ENCODE measurements at regions not wholly inside any gene's neighbourhood (a gene's known extent, or its start where the extent isn't known, plus 50 kb on each side); places are given as distances from the start of the nearest gene placed in this dataset.

DNA sequence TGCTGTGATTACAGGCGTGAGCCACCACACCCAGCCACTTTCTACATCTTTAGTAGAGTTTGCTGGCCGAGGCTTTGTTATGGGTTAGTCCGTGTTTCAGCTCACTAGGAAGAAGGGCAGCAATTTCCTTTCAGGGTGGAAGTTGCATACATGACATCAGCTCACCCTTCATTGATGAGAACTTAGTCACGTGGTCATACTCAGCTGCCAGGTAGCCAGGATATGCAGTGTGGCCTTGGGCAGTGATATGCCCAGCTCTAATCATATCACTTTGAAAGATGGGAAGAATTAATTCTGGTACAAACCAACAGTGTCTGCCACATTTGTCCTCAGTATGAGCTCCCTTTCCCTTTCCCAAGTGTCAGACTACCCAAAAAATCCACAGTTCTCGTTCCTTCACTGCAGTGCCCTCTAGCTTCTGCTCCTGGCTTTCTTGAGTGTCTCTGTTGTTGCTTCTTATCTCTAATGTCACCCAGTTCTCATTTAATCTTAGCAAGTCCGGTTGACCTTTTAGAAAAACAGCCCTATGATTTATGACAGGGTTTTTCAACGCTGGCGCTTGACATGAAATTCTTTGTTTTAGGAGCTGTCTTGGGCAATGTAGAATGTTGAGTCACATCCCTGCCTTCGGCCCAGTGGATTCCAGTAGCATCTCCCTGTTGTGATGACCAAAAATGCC is 108.7 kb upstream of the ITGB1 start:
- no peak for DNase-seq

GRCh38 chr10:33065111-33065510 is 107.1 kb upstream of the ITGB1 start:
- no peak for DNase-seq

DNA sequence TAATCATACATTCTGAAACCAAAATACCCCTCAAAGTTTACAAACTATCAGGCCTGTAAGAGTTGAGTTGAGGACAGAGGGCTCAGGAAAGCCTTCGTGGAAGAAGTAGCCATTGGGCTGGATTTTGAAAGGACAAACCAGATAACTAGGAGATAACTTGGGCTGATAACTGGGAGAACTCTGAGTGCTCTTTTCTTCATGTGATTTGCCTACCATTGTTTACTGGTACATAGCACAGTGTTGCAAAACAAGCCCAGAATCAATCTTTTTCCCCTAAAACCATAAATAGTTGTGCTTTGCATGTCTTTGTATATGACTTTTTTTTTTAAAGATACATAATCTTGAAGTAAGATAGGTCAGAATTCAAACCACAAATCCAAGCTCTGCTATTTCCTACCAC is 106.7 kb upstream of the ITGB1 start:
- no peak for DNase-seq

- DNase-seq: no peak
These were observed 99.6 kb upstream of the ITGB1 start for GRCh38 chr10:33057620-33058019.

DNA sequence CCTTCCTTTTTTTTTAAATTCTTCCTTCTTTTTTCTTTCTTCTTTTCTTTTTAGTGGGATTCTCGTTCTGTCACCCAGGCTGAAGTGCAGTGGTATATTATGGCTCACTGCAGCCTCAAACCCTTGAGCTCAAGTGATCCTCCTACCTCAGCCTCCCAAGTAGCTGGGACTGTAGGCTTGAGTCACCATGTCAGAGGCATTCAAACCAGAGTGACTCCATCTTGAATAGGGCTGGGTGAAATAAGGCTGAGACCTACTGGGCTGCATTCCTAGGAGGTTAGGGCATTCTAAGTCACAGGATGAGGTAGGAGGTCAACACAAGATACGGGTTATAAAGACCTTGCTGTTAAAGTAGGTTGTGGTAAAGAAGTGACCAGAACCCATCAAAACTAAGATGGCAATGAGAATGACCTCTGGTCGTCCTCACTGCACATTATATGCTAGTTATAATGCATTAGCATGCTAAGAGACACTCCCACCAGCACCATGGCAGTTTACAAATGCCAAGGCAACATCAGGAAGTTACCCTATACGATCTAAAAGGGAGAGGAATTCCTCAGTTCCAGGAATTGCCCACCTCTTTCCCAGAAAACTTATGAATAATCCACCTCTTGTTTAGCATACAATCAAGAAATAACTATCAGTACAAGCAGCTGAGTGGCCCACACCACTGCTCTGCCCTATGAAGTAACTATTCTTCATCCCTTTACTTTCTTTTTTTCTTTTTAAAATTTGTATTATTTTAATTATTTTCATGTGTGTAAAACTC is 99.0 kb upstream of the ITGB1 start:
- DNase-seq: no peak

- DNase-seq: no peak
These were observed 97.6 kb upstream of the ITGB1 start for GRCh38 chr10:33055625-33056024.

- no peak for DNase-seq
These were observed 95.1 kb upstream of the ITGB1 start for GRCh38 chr10:33052915-33053810.

- no peak for DNase-seq
These were observed 94.3 kb upstream of the ITGB1 start for GRCh38 chr10:33052263-33052875.

- peak; percentile 26 for DNase-seq
These were observed 92.2 kb upstream of the ITGB1 start for GRCh38 chr10:33049963-33050920.

- DNase-seq: no peak
These were observed 90.2 kb upstream of the ITGB1 start for GRCh38 chr10:33048223-33048622.

- no peak for DNase-seq
These were observed 89.6 kb upstream of the ITGB1 start for GRCh38 chr10:33047655-33048054.

- DNase-seq: no peak
These were observed 88.8 kb upstream of the ITGB1 start for GRCh38 chr10:33046792-33047191.

- no peak for DNase-seq
These were observed 87.4 kb upstream of the ITGB1 start for GRCh38 chr10:33045421-33045820.

- DNase-seq: no peak
These were observed 84.5 kb upstream of the ITGB1 start for GRCh38 chr10:33042565-33042964.

GRCh38 chr10:33041783-33042437 is 83.9 kb upstream of the ITGB1 start:
- no peak for DNase-seq

DNA sequence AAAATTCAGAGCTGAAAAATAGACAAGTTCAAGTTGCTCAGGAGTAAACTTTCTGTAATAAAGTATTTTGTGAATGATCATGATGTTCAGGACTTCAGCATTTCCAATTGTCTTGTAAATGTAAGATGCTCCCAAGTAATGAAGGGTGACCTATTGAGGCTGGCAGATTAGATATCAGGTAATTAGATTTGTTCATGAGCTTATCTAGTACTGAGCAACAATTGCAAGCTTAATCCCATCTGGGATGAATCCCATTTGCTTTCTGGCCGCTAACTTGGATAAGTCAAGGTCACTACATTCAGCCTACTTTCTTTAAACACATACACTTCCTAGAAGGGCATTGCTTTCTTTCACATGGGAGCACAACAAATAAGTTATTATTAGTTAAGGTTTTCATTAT is 82.4 kb upstream of the ITGB1 start:
- DNase-seq: no peak

DNA sequence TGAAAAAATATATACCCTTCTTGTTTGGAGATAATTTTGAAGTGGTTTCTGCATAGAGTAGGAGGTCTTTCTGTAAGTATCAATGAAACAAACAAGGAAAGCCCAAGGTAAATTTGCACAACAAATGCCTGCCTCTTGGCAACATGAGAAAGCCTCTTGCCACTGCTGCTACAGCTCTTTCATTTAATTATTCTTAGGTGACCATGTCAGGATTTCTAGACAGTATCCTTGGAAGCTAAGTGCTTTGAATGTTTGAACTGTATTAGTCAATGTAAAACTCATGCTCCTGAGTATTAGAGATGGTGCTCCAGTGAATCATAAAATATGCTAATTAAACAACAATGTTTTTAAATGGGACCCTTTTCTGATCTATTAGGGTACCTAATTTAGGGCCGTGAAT is 81.2 kb upstream of the ITGB1 start:
- no peak for DNase-seq

DNA sequence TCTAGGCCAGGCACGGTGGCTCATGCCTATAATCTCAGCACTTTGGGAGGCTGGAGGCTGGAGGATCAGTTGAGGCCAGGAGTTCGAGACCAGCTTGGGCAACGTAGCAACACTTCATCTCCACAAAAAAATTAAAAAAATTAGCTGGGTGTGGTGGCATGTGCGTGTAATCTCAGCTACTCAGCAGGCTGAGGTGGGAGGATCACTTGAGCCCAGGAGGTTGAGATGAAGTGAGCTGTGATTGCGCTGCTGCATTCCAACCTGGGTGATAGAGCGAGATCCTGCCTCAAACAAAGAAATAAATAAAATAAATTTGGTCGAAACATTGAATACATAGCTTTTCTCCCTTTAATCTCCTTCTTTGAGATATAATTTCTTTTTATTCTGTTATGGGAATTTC is 80.6 kb upstream of the ITGB1 start:
- no peak for DNase-seq

GRCh38 chr10:33037726-33038125 is 79.7 kb upstream of the ITGB1 start:
- DNase-seq: no peak

- DNase-seq: no peak
These were observed 78.6 kb upstream of the ITGB1 start for GRCh38 chr10:33036670-33037069.

DNA sequence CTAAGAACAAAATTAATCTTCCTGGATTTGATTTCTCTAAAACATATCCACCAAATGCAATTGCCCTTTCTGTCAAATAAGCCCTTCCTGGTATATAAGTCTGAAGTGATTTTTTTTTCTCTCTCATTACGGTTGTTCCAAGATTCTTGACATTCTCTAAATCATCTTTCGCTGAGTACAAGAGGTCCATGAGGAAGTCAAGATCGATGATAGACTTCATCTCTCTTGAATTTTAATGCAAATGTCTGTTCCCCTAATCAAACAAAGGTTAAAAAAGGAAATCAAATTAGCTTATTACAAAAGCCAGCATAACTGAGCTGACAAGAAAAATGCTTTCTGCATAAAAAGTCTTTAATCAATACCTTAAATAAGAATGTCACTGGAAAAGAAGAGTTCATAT is 77.4 kb upstream of the ITGB1 start:
- DNase-seq: no peak
